ENCODE measurements at regions not wholly inside any gene's neighbourhood (a gene's known extent, or its start where the extent isn't known, plus 50 kb on each side); places are given as distances from the start of the nearest gene placed in this dataset.
"Not testable (repeated sequence)": the region's sequence is repeated elsewhere in the genome, so short reads cannot be mapped to it uniquely, and the experiment has no call there.

- TF ChIP-seq, protein P1, sequence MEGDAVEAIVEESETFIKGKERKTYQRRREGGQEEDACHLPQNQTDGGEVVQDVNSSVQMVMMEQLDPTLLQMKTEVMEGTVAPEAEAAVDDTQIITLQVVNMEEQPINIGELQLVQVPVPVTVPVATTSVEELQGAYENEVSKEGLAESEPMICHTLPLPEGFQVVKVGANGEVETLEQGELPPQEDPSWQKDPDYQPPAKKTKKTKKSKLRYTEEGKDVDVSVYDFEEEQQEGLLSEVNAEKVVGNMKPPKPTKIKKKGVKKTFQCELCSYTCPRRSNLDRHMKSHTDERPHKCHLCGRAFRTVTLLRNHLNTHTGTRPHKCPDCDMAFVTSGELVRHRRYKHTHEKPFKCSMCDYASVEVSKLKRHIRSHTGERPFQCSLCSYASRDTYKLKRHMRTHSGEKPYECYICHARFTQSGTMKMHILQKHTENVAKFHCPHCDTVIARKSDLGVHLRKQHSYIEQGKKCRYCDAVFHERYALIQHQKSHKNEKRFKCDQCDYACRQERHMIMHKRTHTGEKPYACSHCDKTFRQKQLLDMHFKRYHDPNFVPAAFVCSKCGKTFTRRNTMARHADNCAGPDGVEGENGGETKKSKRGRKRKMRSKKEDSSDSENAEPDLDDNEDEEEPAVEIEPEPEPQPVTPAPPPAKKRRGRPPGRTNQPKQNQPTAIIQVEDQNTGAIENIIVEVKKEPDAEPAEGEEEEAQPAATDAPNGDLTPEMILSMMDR (IDR thresholded peaks at IDR 0.05): not testable (repeated sequence)
- not testable (repeated sequence) for TF ChIP-seq EP300, POLR2A, POLR2AphosphoS5 (IDR thresholded peaks at IDR 0.05)
Measured at GRCh38 chr11:134588460-134589110, 176.5 kb upstream of the B3GAT1 start.

Data from sigmoid colon (tissue), 4 donors.